ENCODE measurements at regions not wholly inside any gene's neighbourhood (a gene's known extent, or its start where the extent isn't known, plus 50 kb on each side); places are given as distances from the start of the nearest gene placed in this dataset.

- H3K27ac Mint-ChIP-seq (ENCODE audit: unreplicated experiment), result no peak overlapping the region
- H3K4me3 Mint-ChIP-seq (ENCODE audit: unreplicated experiment), result no peak overlapping the region
- H3K27me3 Mint-ChIP-seq (ENCODE audit: unreplicated experiment), result peaks cover 6% of the 10 kb centered on the region
- no peaks in the 10 kb centered on the region for H3K9me3 Mint-ChIP-seq (ENCODE audit: unreplicated experiment)
- TF ChIP-seq, protein P1, sequence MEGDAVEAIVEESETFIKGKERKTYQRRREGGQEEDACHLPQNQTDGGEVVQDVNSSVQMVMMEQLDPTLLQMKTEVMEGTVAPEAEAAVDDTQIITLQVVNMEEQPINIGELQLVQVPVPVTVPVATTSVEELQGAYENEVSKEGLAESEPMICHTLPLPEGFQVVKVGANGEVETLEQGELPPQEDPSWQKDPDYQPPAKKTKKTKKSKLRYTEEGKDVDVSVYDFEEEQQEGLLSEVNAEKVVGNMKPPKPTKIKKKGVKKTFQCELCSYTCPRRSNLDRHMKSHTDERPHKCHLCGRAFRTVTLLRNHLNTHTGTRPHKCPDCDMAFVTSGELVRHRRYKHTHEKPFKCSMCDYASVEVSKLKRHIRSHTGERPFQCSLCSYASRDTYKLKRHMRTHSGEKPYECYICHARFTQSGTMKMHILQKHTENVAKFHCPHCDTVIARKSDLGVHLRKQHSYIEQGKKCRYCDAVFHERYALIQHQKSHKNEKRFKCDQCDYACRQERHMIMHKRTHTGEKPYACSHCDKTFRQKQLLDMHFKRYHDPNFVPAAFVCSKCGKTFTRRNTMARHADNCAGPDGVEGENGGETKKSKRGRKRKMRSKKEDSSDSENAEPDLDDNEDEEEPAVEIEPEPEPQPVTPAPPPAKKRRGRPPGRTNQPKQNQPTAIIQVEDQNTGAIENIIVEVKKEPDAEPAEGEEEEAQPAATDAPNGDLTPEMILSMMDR (IDR thresholded peaks at IDR 0.05; ENCODE audit: unreplicated experiment), result no peak
- H3K4me1 Mint-ChIP-seq (ENCODE audit: unreplicated experiment), result peaks cover 12% of the 10 kb centered on the region
- H3K36me3 Mint-ChIP-seq (ENCODE audit: low read depth, unreplicated experiment), result no peaks in the 10 kb centered on the region
- DNase-seq (ENCODE audit: low spot score), result no peak
Measured at GRCh38 chr1:22352355-22352754, 99.3 kb upstream of the ZBTB40 start.

DNA sequence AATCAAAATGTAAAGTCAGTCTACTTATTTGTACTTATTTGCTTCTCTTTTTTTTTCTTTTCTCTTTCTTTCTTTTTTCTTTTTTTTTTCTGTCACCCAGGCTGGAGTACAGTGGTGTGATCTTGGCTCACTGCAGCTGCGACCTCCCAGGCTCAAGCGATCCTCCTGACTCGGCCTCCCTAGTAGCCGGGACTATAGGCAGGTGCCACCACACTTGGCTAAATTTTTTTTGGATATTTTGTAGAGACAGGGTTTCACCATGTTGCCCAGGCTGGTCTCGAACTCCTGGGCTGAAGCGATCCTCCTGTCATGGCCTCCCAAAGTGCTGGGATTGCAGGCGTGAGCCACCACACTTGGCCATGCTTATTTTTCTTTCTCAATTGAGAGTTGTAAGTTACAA, 98.8 kb upstream of the ZBTB40 start:
- Mint-ChIP-seq H3K4me1 (ENCODE audit: unreplicated experiment) (peaks cover 10% of the 10 kb centered on the region), H3K4me3 (ENCODE audit: unreplicated experiment) (no peak overlapping the region)
- no peak for DNase-seq (ENCODE audit: low spot score)

DNA sequence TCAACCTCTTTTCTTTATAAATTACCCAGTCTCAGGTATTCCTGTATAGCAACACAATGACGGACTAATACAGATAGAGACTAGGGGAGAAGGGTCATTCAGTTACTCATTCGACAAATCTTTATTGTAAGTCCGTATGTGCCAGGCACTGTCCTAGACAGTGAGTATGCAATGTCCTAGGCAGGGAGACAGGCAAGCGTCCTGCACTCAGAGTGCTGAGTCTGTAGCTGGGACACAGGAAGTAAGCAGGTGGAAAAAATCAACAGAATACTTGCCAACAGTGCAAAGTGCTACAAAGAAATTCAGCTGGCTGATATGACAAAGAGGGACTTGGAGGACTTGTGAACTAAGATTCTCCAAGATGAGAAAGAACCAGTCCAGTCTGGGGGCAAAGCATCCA, 92.2 kb upstream of the ZBTB40 start:
- TF ChIP-seq, protein P1 (IDR thresholded peaks at IDR 0.05; ENCODE audit: unreplicated experiment), result no peak
- H3K4me1 Mint-ChIP-seq (ENCODE audit: unreplicated experiment), result peaks cover 2% of the 10 kb centered on the region
- no peak overlapping the region for H3K4me3 Mint-ChIP-seq (ENCODE audit: unreplicated experiment)
- peaks cover 6% of the 10 kb centered on the region for H3K27me3 Mint-ChIP-seq (ENCODE audit: unreplicated experiment)
- no peaks in the 10 kb centered on the region for H3K36me3 Mint-ChIP-seq (ENCODE audit: low read depth, unreplicated experiment)
- H3K9me3 Mint-ChIP-seq (ENCODE audit: unreplicated experiment), result no peaks in the 10 kb centered on the region
- no peak for DNase-seq (ENCODE audit: low spot score)
- H3K27ac Mint-ChIP-seq (ENCODE audit: unreplicated experiment), result no peak overlapping the region

More for the DNA sequence above, 98.8 kb upstream of the ZBTB40 start:
- H3K36me3 Mint-ChIP-seq (ENCODE audit: low read depth, unreplicated experiment), result no peaks in the 10 kb centered on the region
- H3K9me3 Mint-ChIP-seq (ENCODE audit: unreplicated experiment), result no peaks in the 10 kb centered on the region
- H3K27ac Mint-ChIP-seq (ENCODE audit: unreplicated experiment), result no peak overlapping the region
- TF ChIP-seq, protein P1 (IDR thresholded peaks at IDR 0.05; ENCODE audit: unreplicated experiment), result no peak
- peaks cover 6% of the 10 kb centered on the region for H3K27me3 Mint-ChIP-seq (ENCODE audit: unreplicated experiment)

GRCh38 chr1:22362626-22363402, 88.8 kb upstream of the ZBTB40 start:
- TF ChIP-seq, protein P1 (IDR thresholded peaks at IDR 0.05; ENCODE audit: unreplicated experiment), result no peak
- H3K4me3 Mint-ChIP-seq (ENCODE audit: unreplicated experiment), result no peak overlapping the region
- peaks cover 2% of the 10 kb centered on the region for H3K4me1 Mint-ChIP-seq (ENCODE audit: unreplicated experiment)
- H3K27me3 Mint-ChIP-seq (ENCODE audit: unreplicated experiment), result peaks cover 8% of the 10 kb centered on the region
- H3K36me3 Mint-ChIP-seq (ENCODE audit: low read depth, unreplicated experiment), result no peaks in the 10 kb centered on the region
- DNase-seq (ENCODE audit: low spot score), result no peak
- no peak overlapping the region for H3K27ac Mint-ChIP-seq (ENCODE audit: unreplicated experiment)
- H3K9me3 Mint-ChIP-seq (ENCODE audit: unreplicated experiment), result no peaks in the 10 kb centered on the region

Measured in endothelial cell (in vitro differentiated cells).